ENCODE measurements at regions not wholly inside any gene's neighbourhood (a gene's known extent, or its start where the extent isn't known, plus 50 kb on each side); places are given as distances from the start of the nearest gene placed in this dataset.

DNA sequence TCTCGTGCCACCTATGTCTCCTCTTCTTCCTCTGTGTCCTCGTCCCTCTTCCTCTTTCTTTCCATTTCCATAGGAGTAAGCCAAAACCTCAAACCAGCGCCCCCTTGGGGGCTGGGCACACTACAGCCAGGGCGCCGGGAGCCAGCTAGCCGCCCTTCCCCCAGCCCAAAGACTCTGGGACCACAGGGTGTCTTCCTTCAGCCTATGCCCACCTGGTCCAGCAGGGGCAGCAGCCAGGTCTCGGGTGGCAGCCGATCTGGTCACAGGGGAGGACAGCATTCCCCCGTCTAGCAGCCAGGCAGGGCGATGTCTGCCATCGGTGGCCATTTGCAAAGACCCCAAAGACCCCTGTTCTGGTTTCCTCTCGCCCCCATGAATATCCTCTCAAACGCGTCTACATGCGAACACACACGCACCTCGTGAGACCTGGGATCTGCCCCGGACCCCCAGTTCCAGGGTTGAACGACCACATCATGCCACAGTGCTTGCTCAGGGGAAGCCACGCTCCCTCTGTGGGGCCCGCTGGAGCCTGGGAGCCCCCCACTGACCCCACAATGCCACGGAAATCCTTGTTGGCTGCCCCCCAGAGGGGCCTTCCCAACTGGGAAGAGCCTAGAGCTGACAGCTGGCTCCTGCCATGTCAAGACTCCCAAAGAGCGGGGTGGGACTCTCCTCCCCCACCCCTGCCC lies 546.0 kb upstream of the CCDC179 start:
- H3K4me3 ChIP-seq: no peak overlapping the region
- H3K27me3 ChIP-seq: no peaks in the 10 kb centered on the region
- H3K9me3 ChIP-seq (ENCODE audit: low read depth): no peaks in the 10 kb centered on the region
- H3K4me1 ChIP-seq (ENCODE audit: low read depth): no peaks in the 10 kb centered on the region
- no peak for DNase-seq (ENCODE audit: low read depth in 1 of 2, low spot score in 1 of 2)
- TF ChIP-seq CTCF (IDR thresholded peaks at IDR 0.05; ENCODE audit: low read depth, low read length): no peak
- H3K36me3 ChIP-seq: no peaks in the 10 kb centered on the region
- no peak overlapping the region for H3K27ac ChIP-seq

GRCh38 chr11:23413057-23413456 lies 552.8 kb upstream of the CCDC179 start:
- H3K36me3 ChIP-seq: no peaks in the 10 kb centered on the region
- no peaks in the 10 kb centered on the region for H3K27me3 ChIP-seq
- no peaks in the 10 kb centered on the region for H3K4me1 ChIP-seq (ENCODE audit: low read depth)
- TF ChIP-seq CTCF (IDR thresholded peaks at IDR 0.05; ENCODE audit: low read depth, low read length): no peak
- H3K9me3 ChIP-seq (ENCODE audit: low read depth): no peaks in the 10 kb centered on the region
- no peak for DNase-seq (ENCODE audit: low read depth in 1 of 2, low spot score in 1 of 2)
- H3K4me3 ChIP-seq: no peak overlapping the region
- H3K27ac ChIP-seq: no peak overlapping the region

DNA sequence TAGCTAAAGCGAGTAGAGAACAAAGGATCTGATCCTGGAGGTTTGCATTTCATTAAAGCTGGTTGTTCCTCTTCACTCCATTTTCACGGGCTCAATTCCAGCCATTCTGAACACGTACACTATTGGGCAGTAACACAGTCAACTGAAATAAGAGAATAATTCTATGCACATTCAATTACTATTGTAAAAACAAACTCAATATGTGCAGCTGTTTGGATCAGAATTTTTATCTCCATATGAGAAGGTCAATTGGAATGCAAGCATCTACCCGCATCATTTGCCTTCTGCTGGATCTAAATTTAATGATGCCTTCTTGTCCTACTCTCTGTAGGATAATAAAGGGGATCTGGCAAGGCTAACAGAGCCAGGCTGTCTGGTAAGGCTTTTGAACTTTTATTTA lies 562.8 kb upstream of the CCDC179 start:
- no peaks in the 10 kb centered on the region for H3K27me3 ChIP-seq
- no peak for DNase-seq (ENCODE audit: low read depth in 1 of 2, low spot score in 1 of 2)
- H3K4me3 ChIP-seq: no peak overlapping the region
- H3K36me3 ChIP-seq: no peaks in the 10 kb centered on the region
- TF ChIP-seq CTCF (IDR thresholded peaks at IDR 0.05; ENCODE audit: low read depth, low read length): no peak
- H3K27ac ChIP-seq: no peak overlapping the region
- H3K9me3 ChIP-seq (ENCODE audit: low read depth): no peaks in the 10 kb centered on the region
- no peaks in the 10 kb centered on the region for H3K4me1 ChIP-seq (ENCODE audit: low read depth)

DNA sequence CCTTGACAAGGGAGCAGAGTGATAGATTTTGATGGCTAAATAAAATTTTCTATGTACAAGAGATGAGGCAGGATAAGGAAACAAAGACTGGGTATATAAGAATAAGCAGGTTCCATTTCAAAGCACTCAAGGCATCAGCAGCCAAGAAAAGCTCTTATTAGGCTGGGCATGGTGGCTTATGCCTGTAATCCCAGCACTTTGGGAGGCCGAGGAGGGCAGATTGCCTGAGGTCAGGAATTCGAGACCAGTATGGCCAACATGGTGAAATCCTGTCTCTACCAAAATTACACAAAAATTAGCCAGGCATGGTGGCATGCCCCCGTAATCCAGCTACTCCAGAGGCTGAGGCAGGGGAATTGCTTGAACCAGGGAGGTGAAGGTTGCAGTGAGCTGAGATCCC lies 563.4 kb upstream of the CCDC179 start:
- TF ChIP-seq CTCF (IDR thresholded peaks at IDR 0.05; ENCODE audit: low read depth, low read length): no peak
- H3K27me3 ChIP-seq: no peaks in the 10 kb centered on the region
- H3K27ac ChIP-seq: no peak overlapping the region
- no peaks in the 10 kb centered on the region for H3K36me3 ChIP-seq
- no peaks in the 10 kb centered on the region for H3K9me3 ChIP-seq (ENCODE audit: low read depth)
- no peaks in the 10 kb centered on the region for H3K4me1 ChIP-seq (ENCODE audit: low read depth)
- DNase-seq (ENCODE audit: low read depth in 1 of 2, low spot score in 1 of 2): no peak
- H3K4me3 ChIP-seq: no peak overlapping the region

DNA sequence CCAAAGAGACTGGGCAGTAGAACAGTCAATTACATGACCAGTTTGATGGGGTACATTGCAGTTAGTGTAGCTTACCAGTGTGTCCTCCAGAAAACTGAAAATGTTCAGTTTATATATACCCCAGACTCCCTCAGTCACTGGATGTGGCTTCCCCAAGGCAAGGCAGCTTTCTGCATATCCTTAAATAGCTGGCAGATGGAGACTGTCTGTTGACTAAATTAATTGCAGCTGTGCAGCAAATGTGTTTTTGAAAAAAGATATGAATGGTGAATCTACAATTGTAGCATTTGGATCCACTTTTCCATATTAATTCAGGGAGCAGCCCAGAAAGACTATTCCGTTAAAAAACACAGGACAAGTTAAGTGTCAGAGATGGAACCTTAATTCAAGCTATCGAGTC lies 565.1 kb upstream of the CCDC179 start:
- DNase-seq (ENCODE audit: low read depth in 1 of 2, low spot score in 1 of 2): no peak
- Histone ChIP-seq H3K36me3 (no peaks in the 10 kb centered on the region), H3K27ac (no peak overlapping the region), H3K4me3 (no peak overlapping the region), H3K9me3 (ENCODE audit: low read depth) (no peaks in the 10 kb centered on the region), H3K4me1 (ENCODE audit: low read depth) (no peaks in the 10 kb centered on the region), H3K27me3 (no peaks in the 10 kb centered on the region)
- TF ChIP-seq CTCF (IDR thresholded peaks at IDR 0.05; ENCODE audit: low read depth, low read length): no peak

Data from cardiac muscle cell (in vitro differentiated cells and primary cell).